ENCODE measurements at regions not wholly inside any gene's neighbourhood (a gene's known extent, or its start where the extent isn't known, plus 50 kb on each side); places are given as distances from the start of the nearest gene placed in this dataset.

DNA sequence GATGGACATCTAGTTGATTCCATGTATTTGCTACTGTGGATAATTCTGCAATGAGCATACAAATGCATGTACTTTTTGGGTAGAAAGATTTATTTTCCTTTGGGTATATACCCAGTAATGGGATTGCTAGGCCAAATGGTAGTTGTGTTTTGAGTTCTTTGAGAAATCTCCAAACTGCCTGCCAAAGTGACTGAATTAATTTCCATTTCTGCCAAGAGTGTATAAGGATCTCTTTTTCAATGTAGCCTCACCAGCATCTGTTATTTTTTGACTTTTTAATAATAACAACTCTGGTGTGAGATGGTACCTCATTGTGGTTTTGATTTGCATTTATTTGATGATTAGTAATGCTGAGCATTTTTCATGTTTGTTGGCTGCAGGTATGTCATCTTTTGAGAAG lies 435.0 kb upstream of the CBLB start:
- no peak for DNase-seq (ENCODE audit: low spot score)
- Histone ChIP-seq H3K79me2 (replicated peaks; ENCODE audit: insufficient read depth) (no peaks in the 10 kb centered on the region), H3K4me2 (no peak overlapping the region), H3K4me3 (no peak overlapping the region), H3K27me3 (ENCODE audit: insufficient read depth) (no peaks in the 10 kb centered on the region), H3K4me1 (ENCODE audit: insufficient read depth) (no peaks in the 10 kb centered on the region; the same call in 1 of the 2 replicates), H4K20me1 (replicated peaks; ENCODE audit: insufficient read depth) (no peaks in the 10 kb centered on the region), H3F3A (replicated peaks; ENCODE audit: low read depth) (no peaks in the 10 kb centered on the region), H3K36me3 (ENCODE audit: insufficient read depth) (no peaks in the 10 kb centered on the region), H2AFZ (no peak overlapping the region), H3K27ac (ENCODE audit: low read depth) (no peak overlapping the region), H3K9me2 (ENCODE audit: insufficient read depth) (no peaks in the 10 kb centered on the region)
- H3K27ac Mint-ChIP-seq = no peak overlapping the region
- H3K27me3 Mint-ChIP-seq (ENCODE audit: insufficient read depth, low read depth, poor library complexity) = peaks cover 5% of the 10 kb centered on the region
- peaks cover 19% of the 10 kb centered on the region; the same call in 2 of the 3 replicates for H3K36me3 Mint-ChIP-seq (ENCODE audit: low read depth)
- H3K4me3 Mint-ChIP-seq = no peak overlapping the region
- H3K4me1 Mint-ChIP-seq = peaks cover 22% of the 10 kb centered on the region; the same call in 2 of the 3 replicates
- no peaks in the 10 kb centered on the region; the same call in 2 of the 3 replicates for H3K9me3 Mint-ChIP-seq
- no peak for ATAC-seq
- TF ChIP-seq, protein P1, sequence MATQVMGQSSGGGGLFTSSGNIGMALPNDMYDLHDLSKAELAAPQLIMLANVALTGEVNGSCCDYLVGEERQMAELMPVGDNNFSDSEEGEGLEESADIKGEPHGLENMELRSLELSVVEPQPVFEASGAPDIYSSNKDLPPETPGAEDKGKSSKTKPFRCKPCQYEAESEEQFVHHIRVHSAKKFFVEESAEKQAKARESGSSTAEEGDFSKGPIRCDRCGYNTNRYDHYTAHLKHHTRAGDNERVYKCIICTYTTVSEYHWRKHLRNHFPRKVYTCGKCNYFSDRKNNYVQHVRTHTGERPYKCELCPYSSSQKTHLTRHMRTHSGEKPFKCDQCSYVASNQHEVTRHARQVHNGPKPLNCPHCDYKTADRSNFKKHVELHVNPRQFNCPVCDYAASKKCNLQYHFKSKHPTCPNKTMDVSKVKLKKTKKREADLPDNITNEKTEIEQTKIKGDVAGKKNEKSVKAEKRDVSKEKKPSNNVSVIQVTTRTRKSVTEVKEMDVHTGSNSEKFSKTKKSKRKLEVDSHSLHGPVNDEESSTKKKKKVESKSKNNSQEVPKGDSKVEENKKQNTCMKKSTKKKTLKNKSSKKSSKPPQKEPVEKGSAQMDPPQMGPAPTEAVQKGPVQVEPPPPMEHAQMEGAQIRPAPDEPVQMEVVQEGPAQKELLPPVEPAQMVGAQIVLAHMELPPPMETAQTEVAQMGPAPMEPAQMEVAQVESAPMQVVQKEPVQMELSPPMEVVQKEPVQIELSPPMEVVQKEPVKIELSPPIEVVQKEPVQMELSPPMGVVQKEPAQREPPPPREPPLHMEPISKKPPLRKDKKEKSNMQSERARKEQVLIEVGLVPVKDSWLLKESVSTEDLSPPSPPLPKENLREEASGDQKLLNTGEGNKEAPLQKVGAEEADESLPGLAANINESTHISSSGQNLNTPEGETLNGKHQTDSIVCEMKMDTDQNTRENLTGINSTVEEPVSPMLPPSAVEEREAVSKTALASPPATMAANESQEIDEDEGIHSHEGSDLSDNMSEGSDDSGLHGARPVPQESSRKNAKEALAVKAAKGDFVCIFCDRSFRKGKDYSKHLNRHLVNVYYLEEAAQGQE (IDR thresholded peaks at IDR 0.05; ENCODE audit: unreplicated experiment) = no peak
- TF ChIP-seq CREB1 (CRISPR knock-in tag; IDR thresholded peaks at IDR 0.05; ENCODE audit: low read depth) (no peak), JUNB (IDR thresholded peaks at IDR 0.05; ENCODE audit: unreplicated experiment) (no peak), EZH2phosphoT487 (IDR thresholded peaks at IDR 0.05; ENCODE audit: unreplicated experiment) (no peak), POLR2AphosphoS5 (IDR thresholded peaks at IDR 0.05; ENCODE audit: low read depth) (no peak)

GRCh38 chr3:106305127-106305526 lies 436.3 kb upstream of the CBLB start:
- no peak overlapping the region for H3K4me2 ChIP-seq
- no peak overlapping the region for H3K27ac ChIP-seq (ENCODE audit: low read depth)
- peaks cover 23% of the 10 kb centered on the region; the same call in 2 of the 3 replicates for H3K36me3 Mint-ChIP-seq (ENCODE audit: low read depth)
- H3K79me2 ChIP-seq (replicated peaks; ENCODE audit: insufficient read depth) = no peaks in the 10 kb centered on the region
- H3K4me3 Mint-ChIP-seq = no peak overlapping the region
- H3K27me3 ChIP-seq (ENCODE audit: insufficient read depth) = no peaks in the 10 kb centered on the region
- no peak overlapping the region for H3K27ac Mint-ChIP-seq
- no peak for ATAC-seq
- H4K20me1 ChIP-seq (replicated peaks; ENCODE audit: insufficient read depth) = no peaks in the 10 kb centered on the region
- peaks cover 4% of the 10 kb centered on the region for H3K4me1 ChIP-seq (ENCODE audit: insufficient read depth)
- no peaks in the 10 kb centered on the region for H3K36me3 ChIP-seq (ENCODE audit: insufficient read depth)
- no peak for TF ChIP-seq POLR2AphosphoS5 (IDR thresholded peaks at IDR 0.05; ENCODE audit: low read depth)
- no peak for TF ChIP-seq EZH2 (IDR thresholded peaks at IDR 0.05; ENCODE audit: low read depth, unreplicated experiment)
- TF ChIP-seq CREB1 (CRISPR knock-in tag; IDR thresholded peaks at IDR 0.05; ENCODE audit: low read depth) = no peak
- TF ChIP-seq ETS1 (IDR thresholded peaks at IDR 0.05) = no peak
- no peak for TF ChIP-seq ZNF462 (CRISPR knock-in tag; IDR thresholded peaks at IDR 0.05)
- TF ChIP-seq STAT1 (IDR thresholded peaks at IDR 0.05; ENCODE audit: unreplicated experiment) = no peak
- H3K9me3 Mint-ChIP-seq = no peaks in the 10 kb centered on the region; the same call in 1 of the 3 replicates
- no peak overlapping the region for H2AFZ ChIP-seq
- no peaks in the 10 kb centered on the region for H3K9me2 ChIP-seq (ENCODE audit: insufficient read depth)
- no peak for DNase-seq (ENCODE audit: low spot score)
- H3K4me1 Mint-ChIP-seq = peaks cover 33% of the 10 kb centered on the region
- H3F3A ChIP-seq (replicated peaks; ENCODE audit: low read depth) = no peaks in the 10 kb centered on the region
- H3K27me3 Mint-ChIP-seq (ENCODE audit: insufficient read depth, low read depth, poor library complexity) = peaks cover 7% of the 10 kb centered on the region
- H3K4me3 ChIP-seq = no peak overlapping the region

All from GM23338 (cell line).